ENCODE measurements at regions not wholly inside any gene's neighbourhood (a gene's known extent, or its start where the extent isn't known, plus 50 kb on each side); places are given as distances from the start of the nearest gene placed in this dataset.

GRCh38 chr7:81031996-81032395, 113.1 kb upstream of the SEMA3C start:
- no peaks in the 10 kb centered on the region for H3K4me1 ChIP-seq
- 84 to 92% (median 90%) methylated on average over 3 of the region's 3 CpGs for WGBS, 5 donors
- H3K27ac ChIP-seq: no peak overlapping the region
- H3K27me3 ChIP-seq: no peaks in the 10 kb centered on the region
- no peak for DNase-seq
- H3K4me3 ChIP-seq: no peak overlapping the region
- intact Hi-C loops (cut with DNase I; ENCODE audit: low total_unique reads): no loop called here
- no peak for TF ChIP-seq POLR2A (IDR thresholded peaks at IDR 0.05)
- no peak for TF ChIP-seq POLR2AphosphoS5 (IDR thresholded peaks at IDR 0.05)
- no peak for TF ChIP-seq EP300 (IDR thresholded peaks at IDR 0.05)
- TF ChIP-seq, protein P1, sequence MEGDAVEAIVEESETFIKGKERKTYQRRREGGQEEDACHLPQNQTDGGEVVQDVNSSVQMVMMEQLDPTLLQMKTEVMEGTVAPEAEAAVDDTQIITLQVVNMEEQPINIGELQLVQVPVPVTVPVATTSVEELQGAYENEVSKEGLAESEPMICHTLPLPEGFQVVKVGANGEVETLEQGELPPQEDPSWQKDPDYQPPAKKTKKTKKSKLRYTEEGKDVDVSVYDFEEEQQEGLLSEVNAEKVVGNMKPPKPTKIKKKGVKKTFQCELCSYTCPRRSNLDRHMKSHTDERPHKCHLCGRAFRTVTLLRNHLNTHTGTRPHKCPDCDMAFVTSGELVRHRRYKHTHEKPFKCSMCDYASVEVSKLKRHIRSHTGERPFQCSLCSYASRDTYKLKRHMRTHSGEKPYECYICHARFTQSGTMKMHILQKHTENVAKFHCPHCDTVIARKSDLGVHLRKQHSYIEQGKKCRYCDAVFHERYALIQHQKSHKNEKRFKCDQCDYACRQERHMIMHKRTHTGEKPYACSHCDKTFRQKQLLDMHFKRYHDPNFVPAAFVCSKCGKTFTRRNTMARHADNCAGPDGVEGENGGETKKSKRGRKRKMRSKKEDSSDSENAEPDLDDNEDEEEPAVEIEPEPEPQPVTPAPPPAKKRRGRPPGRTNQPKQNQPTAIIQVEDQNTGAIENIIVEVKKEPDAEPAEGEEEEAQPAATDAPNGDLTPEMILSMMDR (IDR thresholded peaks at IDR 0.05): no peak
- H3K36me3 ChIP-seq: no peaks in the 10 kb centered on the region
- no peaks in the 10 kb centered on the region for H3K9me3 ChIP-seq

GRCh38 chr7:81031243-81031642, 112.4 kb upstream of the SEMA3C start:
- intact Hi-C loops (cut with DNase I; ENCODE audit: low total_unique reads): no loop called here
- Histone ChIP-seq H3K27me3 (no peaks in the 10 kb centered on the region), H3K9me3 (no peaks in the 10 kb centered on the region), H3K4me1 (no peaks in the 10 kb centered on the region), H3K36me3 (no peaks in the 10 kb centered on the region), H3K4me3 (no peak overlapping the region), H3K27ac (no peak overlapping the region)
- no peak for DNase-seq
- 35 to 54% (median 43%) methylated on average over 2 of the region's 2 CpGs for WGBS, 5 donors
- TF ChIP-seq EP300 (IDR thresholded peaks at IDR 0.05) (no peak), POLR2A (IDR thresholded peaks at IDR 0.05) (no peak), POLR2AphosphoS5 (IDR thresholded peaks at IDR 0.05) (no peak)
- TF ChIP-seq, protein P1 (IDR thresholded peaks at IDR 0.05): no peak

DNA sequence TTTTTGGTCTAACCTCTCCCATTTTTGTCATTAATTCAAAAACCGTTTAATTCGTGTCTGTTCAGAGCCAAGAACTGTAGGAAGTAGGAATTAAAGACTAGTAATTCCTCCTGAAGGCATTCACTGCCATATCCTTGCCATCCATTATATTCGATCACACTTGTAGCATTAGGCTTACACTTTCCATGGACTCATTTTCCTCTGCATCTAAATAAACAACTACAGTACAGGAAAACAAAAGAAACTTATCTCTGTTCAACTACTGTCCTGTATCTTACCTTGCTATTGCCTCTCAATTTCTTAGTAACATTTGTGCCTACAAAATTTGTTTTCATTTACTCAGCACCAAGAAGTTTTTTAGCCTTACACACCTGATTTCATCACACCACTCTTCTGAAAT, 111.6 kb upstream of the SEMA3C start:
- TF ChIP-seq, protein P1 (IDR thresholded peaks at IDR 0.05): no peak
- no peak for TF ChIP-seq POLR2AphosphoS5 (IDR thresholded peaks at IDR 0.05)
- no peak for TF ChIP-seq POLR2A (IDR thresholded peaks at IDR 0.05)
- no peak for TF ChIP-seq EP300 (IDR thresholded peaks at IDR 0.05)
- no peaks in the 10 kb centered on the region for H3K9me3 ChIP-seq
- no peaks in the 10 kb centered on the region for H3K27me3 ChIP-seq
- H3K4me1 ChIP-seq: no peaks in the 10 kb centered on the region
- intact Hi-C loops (cut with DNase I; ENCODE audit: low total_unique reads): no loop called here
- H3K36me3 ChIP-seq: no peaks in the 10 kb centered on the region
- no peak for DNase-seq
- 79 to 90% (median 85%) methylated on average over 3 of the region's 3 CpGs for WGBS, 5 donors
- no peak overlapping the region for H3K4me3 ChIP-seq
- H3K27ac ChIP-seq: no peak overlapping the region

- no peak for DNase-seq
- no peak overlapping the region for H3K27ac ChIP-seq
- H3K36me3 ChIP-seq: no peaks in the 10 kb centered on the region
- no peaks in the 10 kb centered on the region for H3K9me3 ChIP-seq
- H3K27me3 ChIP-seq: no peaks in the 10 kb centered on the region
- H3K4me3 ChIP-seq: no peak overlapping the region
- no peaks in the 10 kb centered on the region for H3K4me1 ChIP-seq
- WGBS, 5 donors: 79 to 86% (median 83%) methylated on average over 3 of the region's 3 CpGs
- intact Hi-C loops (cut with DNase I; ENCODE audit: low total_unique reads): no loop called here
- TF ChIP-seq EP300 (IDR thresholded peaks at IDR 0.05) (no peak), POLR2AphosphoS5 (IDR thresholded peaks at IDR 0.05) (no peak), POLR2A (IDR thresholded peaks at IDR 0.05) (no peak)
- TF ChIP-seq, protein P1 (IDR thresholded peaks at IDR 0.05): no peak
These were observed 110.7 kb upstream of the SEMA3C start for GRCh38 chr7:81029511-81029910.
